PC-3 (cell line): ENCODE measurements at regions not wholly inside any gene's neighbourhood (a gene's known extent, or its start where the extent isn't known, plus 50 kb on each side); places are given as distances from the start of the nearest gene placed in this dataset.
"Not testable (repeated sequence)": the region's sequence is repeated elsewhere in the genome, so short reads cannot be mapped to it uniquely, and the experiment has no call there.

Source experiments
- ATAC-seq: fragments of 200-7000 bp; cut with Tn5 transposase; 2 replicates; pipeline ENCODE4 v1.9.1; 2020; ENCODE audit warnings: mild to moderate bottlenecking, moderate library complexity
- BruUV-seq: library from RNA; stranded (reverse); fragments of 400-500 nt; replicated peaks from 2 replicates; lab custom pipeline; 2021; lab: Mats Ljungman, UMichigan
- CTCF ChIA-PET: fragments of 300-600 bp; sonication (Branson Sonifier 250); formaldehyde crosslinking; loops from one replicate; lab custom pipeline; 2022; ENCODE audit warnings: antibody characterized with exemption; lab: Charles Lee
- POLR2A ChIA-PET: fragments of 300-600 bp; sonication (Branson Sonifier 250); formaldehyde crosslinking; loops from one replicate; lab custom pipeline; 2022; ENCODE audit warnings: antibody characterized with exemption; ENCODE audit not compliant: unreplicated experiment; lab: Charles Lee
- DNase-seq: peaks from one replicate; pipeline ENCODE4 v3.0.0-alpha.2; 2015
- H2AFZ ChIP-seq: fragments of 300-600 bp; sonication (generic); 2 replicates; pipeline ENCODE4 v1.6.0; 2016; ENCODE audit warnings: antibody characterized with exemption, low read length
- H3F3A ChIP-seq: fragments of 300-600 bp; sonication (generic); one replicate; pipeline ENCODE4 v1.6.0; 2017; ENCODE audit warnings: antibody characterized with exemption, low read length, control low read depth, mild to moderate bottlenecking; ENCODE audit not compliant: unreplicated experiment
- H3K27ac ChIP-seq: fragments of 300-600 bp; sonication (generic); 2 replicates; pipeline ENCODE4 v1.5.1; 2016; ENCODE audit warnings: mild to moderate bottlenecking, low read length
- H3K27me3 ChIP-seq: fragments of 300-600 bp; sonication (generic); 2 replicates; pipeline ENCODE4 v1.6.1; 2016; ENCODE audit warnings: low read length, mixed read lengths
- H3K36me3 ChIP-seq: fragments of 300-600 bp; sonication (generic); 2 replicates; pipeline ENCODE4 v1.6.1; 2016; ENCODE audit warnings: low read depth, mixed run types, low read length, mixed read lengths
- H3K4me1 ChIP-seq: fragments of 300-600 bp; sonication (generic); 2 replicates; pipeline ENCODE4 v1.5.1; 2016; ENCODE audit warnings: low read length; ENCODE audit not compliant: insufficient read depth
- H3K4me2 ChIP-seq: fragments of 300-600 bp; sonication (generic); 2 replicates; pipeline ENCODE4 v1.6.0; 2016; ENCODE audit warnings: low read length
- H3K4me3 ChIP-seq: fragments of 300-600 bp; sonication (generic); 2 replicates; pipeline ENCODE4 v1.5.1; 2016; ENCODE audit warnings: mild to moderate bottlenecking, low read length, mixed read lengths
- H3K79me2 ChIP-seq: fragments of 300-600 bp; sonication (generic); 2 replicates; pipeline ENCODE4 v1.6.1; 2017; ENCODE audit warnings: low read length, mixed read lengths
- H3K9ac ChIP-seq: fragments of 300-600 bp; sonication (generic); 2 replicates; pipeline ENCODE4 v1.6.0; 2016; ENCODE audit warnings: mild to moderate bottlenecking, low read length
- H3K9me2 ChIP-seq: fragments of 300-600 bp; sonication (generic); replicated peaks from 2 replicates; pipeline ENCODE4 v1.6.1; 2016; ENCODE audit warnings: mixed run types, low read length, mixed read lengths
- H3K9me3 ChIP-seq: fragments of 300-600 bp; sonication (generic); 2 replicates; pipeline ENCODE4 v1.6.1; 2016; ENCODE audit warnings: low read length, mixed read lengths
- H4K20me1 ChIP-seq: fragments of 300-600 bp; sonication (generic); 2 replicates; pipeline ENCODE4 v1.6.1; 2016; ENCODE audit warnings: low read length, mixed read lengths
- CTCF ChIP-seq: fragments of 300-600 bp; sonication (generic); conservative IDR thresholded peaks from 2 replicates; pipeline ENCODE4 v1.5.1; 2017; ENCODE audit warnings: antibody characterized with exemption, low read depth, mild to moderate bottlenecking, low read length
- EZH2 ChIP-seq: fragments of 300-600 bp; sonication (generic); IDR thresholded peaks from one replicate; pipeline ENCODE4 v1.6.1; 2017; ENCODE audit warnings: antibody characterized with exemption, mild to moderate bottlenecking, low read length; ENCODE audit not compliant: unreplicated experiment
- EZH2phosphoT487 ChIP-seq: fragments of 300-600 bp; sonication (generic); IDR thresholded peaks from 2 replicates; pipeline ENCODE4 v1.6.1; 2018; ENCODE audit warnings: mild to moderate bottlenecking, antibody characterized with exemption, low read length, borderline replicate concordance
- intact Hi-C: fragments of 100-400 bp; cut with micrococcal nuclease; formaldehyde crosslinking; loops from 2 replicates; pipeline ENCODE4 v1.9.0; 2023

GRCh38 chr3:106075731-106076130, 206.9 kb upstream of the CBLB start:
- H3K9me2 ChIP-seq, H3K4me3 ChIP-seq, H3K9ac ChIP-seq, H2AFZ ChIP-seq, intact Hi-C loops, CTCF ChIA-PET, H3K27ac ChIP-seq, H3F3A ChIP-seq, H3K9me3 ChIP-seq, H3K4me1 ChIP-seq, H4K20me1 ChIP-seq, BruUV-seq, H3K27me3 ChIP-seq, H3K4me2 ChIP-seq, H3K36me3 ChIP-seq, H3K79me2 ChIP-seq, DNase-seq, ATAC-seq, POLR2A ChIA-PET: not testable (repeated sequence)

- Histone ChIP-seq H4K20me1 (no peaks in the 10 kb centered on the region), H3F3A (no peaks in the 10 kb centered on the region), H3K36me3 (no peaks in the 10 kb centered on the region), H3K4me3 (no peak overlapping the region), H3K9ac (no peak overlapping the region), H3K9me3 (no peaks in the 10 kb centered on the region), H3K9me2 (no peaks in the 10 kb centered on the region), H3K27me3 (no peaks in the 10 kb centered on the region), H3K27ac (no peak overlapping the region), H2AFZ (no peak overlapping the region), H3K4me2 (no peak overlapping the region), H3K79me2 (no peaks in the 10 kb centered on the region), H3K4me1 (no peaks in the 10 kb centered on the region)
- intact Hi-C loops, result no loop called here
- TF ChIP-seq EZH2, result no peak
- TF ChIP-seq CTCF, result no peak
- TF ChIP-seq EZH2phosphoT487, result no peak
- ChIA-PET POLR2A (no interaction called here), CTCF (no interaction called here)
- ATAC-seq (no peak), DNase-seq (no peak)
- no TSS peak for BruUV-seq
Measured at GRCh38 chr3:106078635-106079034, 209.8 kb upstream of the CBLB start.

GRCh38 chr3:106082616-106083015, 213.8 kb upstream of the CBLB start:
- DNase-seq (no peak), ATAC-seq (no peak)
- Histone ChIP-seq H3K4me2 (no peak overlapping the region), H2AFZ (no peak overlapping the region), H3K4me3 (no peak overlapping the region), H3K4me1 (peaks cover 9% of the 10 kb centered on the region), H3K9ac (no peak overlapping the region), H3K27ac (no peak overlapping the region), H3K36me3 (no peaks in the 10 kb centered on the region), H3K9me3 (no peaks in the 10 kb centered on the region), H3F3A (no peaks in the 10 kb centered on the region), H4K20me1 (no peaks in the 10 kb centered on the region), H3K9me2 (no peaks in the 10 kb centered on the region), H3K79me2 (no peaks in the 10 kb centered on the region), H3K27me3 (no peaks in the 10 kb centered on the region)
- no peak for TF ChIP-seq EZH2
- TF ChIP-seq CTCF, result no peak
- no peak for TF ChIP-seq EZH2phosphoT487
- BruUV-seq, result no TSS peak
- POLR2A ChIA-PET, result no interaction called here
- CTCF ChIA-PET, result no interaction called here
- intact Hi-C loops, result no loop called here
